Adrenal gland (tissue), 9 donors: ENCODE measurements at regions not wholly inside any gene's neighbourhood (a gene's known extent, or its start where the extent isn't known, plus 50 kb on each side); places are given as distances from the start of the nearest gene placed in this dataset.

ENCODE experiments used
- DNase-seq, 7 donors: peaks; one replicate each; pipeline ENCODE4 v3.0.0-alpha.2; 2019 to 2020
- H3K27ac ChIP-seq, 5 donors: fragments of 200-600 bp; sonication (generic) in 4 of 5; 1 replicate in 3 of 5; 2 replicates in 2 of 5; pipeline versions ENCODE4 v1.5.1 to v1.8.0; 2016 to 2020; ENCODE audit warnings: mild to moderate bottlenecking in 1 of 5
- H3K27me3 ChIP-seq: fragments of 200-600 bp; 2 replicates; pipeline ENCODE4 v1.8.0; 2021
- H3K36me3 ChIP-seq, 2 donors: fragments of 200-600 bp; replicated peaks in 1 of 2; 1 replicate in 1 of 2; 2 replicates in 1 of 2; pipeline versions ENCODE4 v1.5.1 to v1.8.0; 2018 to 2022
- H3K4me1 ChIP-seq, 2 donors: fragments of 200-600 bp; replicated peaks in 1 of 2; 1 replicate in 1 of 2; 2 replicates in 1 of 2; pipeline versions ENCODE4 v1.5.1 to v1.8.0; 2018 to 2021
- H3K4me3 ChIP-seq, 4 donors: fragments of 200-600 bp; sonication (generic) in 3 of 4; one replicate each; pipeline ENCODE4 v1.5.1; 2016 to 2018
- H3K9me3 ChIP-seq, 3 donors: fragments of 200-600 bp; sonication (generic) in 1 of 3; replicated peaks in 1 of 3; 1 replicate in 2 of 3; 2 replicates in 1 of 3; pipeline versions ENCODE4 v1.5.1 to v1.8.0; 2016 to 2021
- CTCF ChIP-seq, 6 experiments: fragments of 450-650 bp in 4 of 6; fragments of 200-600 bp in 2 of 6; sonication (generic) in 1 of 6; IDR thresholded peaks; 1 replicate in 5 of 6; 2 replicates in 1 of 6; pipeline versions ENCODE4 v1.5.1 to v1.8.0; 2016 to 2021; ENCODE audit warnings: antibody characterized with exemption in 6 of 6, mild to moderate bottlenecking in 2 of 6, moderate library complexity in 1 of 6
- POLR2A ChIP-seq, 2 donors: fragments of 450-650 bp; IDR thresholded peaks; one replicate each; pipeline ENCODE4 v1.6.1; 2017; ENCODE audit warnings: antibody characterized with exemption in 2 of 2, mild to moderate bottlenecking in 2 of 2, moderate library complexity in 1 of 2
- WGBS, 4 donors: extraction: QIAGEN DNeasy Blood & Tissue Kit in 2 of 4; methylation state at CpG; one replicate each; pipeline versions ENCODE4 v1.1.5 to v1.1.7; 2013 to 2017; 5-methylcytosine and 5-hydroxymethylcytosine counted together
- intact Hi-C, 2 donors: fragments of 100-400 bp; cut with DNase I; formaldehyde crosslinking; loops; one replicate each; pipeline versions ENCODE4 v1.14.1 to v1.15.0; 2022 to 2023
- donor health status: healthy with polysubstance abuse.
- donor health status: Bipolar disorder and iron deficiency.
- donor health status: DM: yes; HTN: yes; CAD: no.
- donor health status: DM: no; HTN: no; CAD: no.
- donor health status: DM: no; HTN: no; CAD: no.

- H3K27ac ChIP-seq, result no peak overlapping the region
- no peak for DNase-seq
- no peaks in the 10 kb centered on the region for H3K36me3 ChIP-seq
- H3K27me3 ChIP-seq, result no peaks in the 10 kb centered on the region
- H3K4me1 ChIP-seq, result no peaks in the 10 kb centered on the region
- no peaks in the 10 kb centered on the region for H3K9me3 ChIP-seq
- intact Hi-C loops, result no loop called here
- H3K4me3 ChIP-seq, result no peak overlapping the region
- TF ChIP-seq CTCF (IDR thresholded peaks at IDR 0.05) (no peak), POLR2A (IDR thresholded peaks at IDR 0.05) (no peak)
- WGBS, 4 donors, result 87 to 93% methylated on average over 4 of the region's 4 CpGs; no CpG with 5 or more reads in 2 of the 4 donors
Measured at GRCh38 chr5:5026409-5026785, 113.7 kb upstream of the ADAMTS16 start.

- no peak for TF ChIP-seq CTCF (IDR thresholded peaks at IDR 0.05)
- TF ChIP-seq POLR2A (IDR thresholded peaks at IDR 0.05), result no peak
- intact Hi-C loops, result no loop called here
Measured at GRCh38 chr5:5031665-5032064, 108.5 kb upstream of the ADAMTS16 start.

GRCh38 chr5:5037674-5038073 is 102.5 kb upstream of the ADAMTS16 start:
- no peak for TF ChIP-seq POLR2A (IDR thresholded peaks at IDR 0.05)
- TF ChIP-seq CTCF (IDR thresholded peaks at IDR 0.05), result no peak
- no peaks in the 10 kb centered on the region for H3K27me3 ChIP-seq
- intact Hi-C loops, result no loop called here
- 47 to 59% (median 54%) methylated on average over 1 of the region's 1 CpG for WGBS, 4 donors
- no peak overlapping the region for H3K4me3 ChIP-seq
- H3K27ac ChIP-seq, result no peak overlapping the region
- H3K4me1 ChIP-seq, result no peaks in the 10 kb centered on the region
- no peak for DNase-seq
- H3K9me3 ChIP-seq, result no peaks in the 10 kb centered on the region
- no peaks in the 10 kb centered on the region for H3K36me3 ChIP-seq

More at GRCh38 chr5:5031665-5032064, 108.5 kb upstream of the ADAMTS16 start:
- Histone ChIP-seq H3K36me3 (no peaks in the 10 kb centered on the region), H3K27ac (no peak overlapping the region), H3K9me3 (no peaks in the 10 kb centered on the region), H3K4me3 (no peak overlapping the region), H3K4me1 (no peaks in the 10 kb centered on the region), H3K27me3 (no peaks in the 10 kb centered on the region)
- no peak for DNase-seq
- WGBS, 4 donors, result 64 to 73% (median 67%) methylated on average over 6 of the region's 6 CpGs

- WGBS, 4 donors, result 68 to 81% (median 73%) methylated on average over 4 of the region's 4 CpGs
- H3K4me3 ChIP-seq, result no peak overlapping the region
- no peaks in the 10 kb centered on the region for H3K4me1 ChIP-seq
- H3K27ac ChIP-seq, result no peak overlapping the region
- no peaks in the 10 kb centered on the region for H3K9me3 ChIP-seq
- H3K36me3 ChIP-seq, result no peaks in the 10 kb centered on the region
- no peak for DNase-seq
- H3K27me3 ChIP-seq, result no peaks in the 10 kb centered on the region
- intact Hi-C loops, result no loop called here
- TF ChIP-seq POLR2A (IDR thresholded peaks at IDR 0.05), result no peak
- TF ChIP-seq CTCF (IDR thresholded peaks at IDR 0.05), result no peak
Measured at GRCh38 chr5:5039918-5040317, 100.2 kb upstream of the ADAMTS16 start.
